Ecto neural progenitor cell (in vitro differentiated cells): ENCODE measurements at regions not wholly inside any gene's neighbourhood (a gene's known extent, or its start where the extent isn't known, plus 50 kb on each side); places are given as distances from the start of the nearest gene placed in this dataset.
"Not testable (repeated sequence)": the region's sequence is repeated elsewhere in the genome, so short reads cannot be mapped to it uniquely, and the experiment has no call there.

Experiments used
- DNase-seq: peaks from one replicate; pipeline ENCODE4 v3.0.0-alpha.2; 2018; ENCODE audit warnings: low spot score

GRCh38 chr4:66160606-66161005 lies 490.3 kb upstream of the EPHA5 start:
- DNase-seq, result no peak

- DNase-seq, result no peak
Observed at GRCh38 chr4:66157594-66157993, 487.3 kb upstream of the EPHA5 start.

- DNase-seq, result no peak
Observed at GRCh38 chr4:66130042-66130441, 459.8 kb upstream of the EPHA5 start.

GRCh38 chr4:66123831-66124413 lies 453.6 kb upstream of the EPHA5 start:
- DNase-seq, result no peak

GRCh38 chr4:66123190-66123589 lies 452.9 kb upstream of the EPHA5 start:
- no peak for DNase-seq

- DNase-seq, result not testable (repeated sequence)
Observed at GRCh38 chr4:66115231-66115630, 444.9 kb upstream of the EPHA5 start.

GRCh38 chr4:66108898-66109297 lies 438.6 kb upstream of the EPHA5 start:
- no peak for DNase-seq

GRCh38 chr4:66097218-66097617 lies 426.9 kb upstream of the EPHA5 start:
- no peak for DNase-seq

GRCh38 chr4:66095065-66095464 lies 424.8 kb upstream of the EPHA5 start:
- no peak for DNase-seq

GRCh38 chr4:66094070-66094469 lies 423.8 kb upstream of the EPHA5 start:
- no peak for DNase-seq

- no peak for DNase-seq
Observed at GRCh38 chr4:66091786-66092185, 421.5 kb upstream of the EPHA5 start.

- DNase-seq, result no peak
Observed at GRCh38 chr4:66073961-66074360, 403.7 kb upstream of the EPHA5 start.

- DNase-seq, result no peak
Observed at GRCh38 chr4:66071911-66072310, 401.6 kb upstream of the EPHA5 start.

- no peak for DNase-seq
Observed at GRCh38 chr4:66062921-66063320, 392.6 kb upstream of the EPHA5 start.

GRCh38 chr4:66062044-66062443 lies 391.8 kb upstream of the EPHA5 start:
- DNase-seq, result no peak

GRCh38 chr4:66059556-66059955 lies 389.3 kb upstream of the EPHA5 start:
- DNase-seq, result no peak

GRCh38 chr4:66059136-66059535 lies 388.8 kb upstream of the EPHA5 start:
- DNase-seq, result no peak

GRCh38 chr4:66055999-66056398 lies 385.7 kb upstream of the EPHA5 start:
- no peak for DNase-seq

- DNase-seq, result no peak
Observed at GRCh38 chr4:66052426-66052825, 382.1 kb upstream of the EPHA5 start.

- no peak for DNase-seq
Observed at GRCh38 chr4:66048861-66049260, 378.6 kb upstream of the EPHA5 start.

GRCh38 chr4:66045913-66046312 lies 375.6 kb upstream of the EPHA5 start:
- no peak for DNase-seq

GRCh38 chr4:66035701-66036100 lies 365.4 kb upstream of the EPHA5 start:
- no peak for DNase-seq

- DNase-seq, result no peak
Observed at GRCh38 chr4:66034671-66035070, 364.4 kb upstream of the EPHA5 start.

- DNase-seq, result no peak
Observed at GRCh38 chr4:66034262-66034661, 364.0 kb upstream of the EPHA5 start.

GRCh38 chr4:66032571-66032970 lies 362.3 kb upstream of the EPHA5 start:
- DNase-seq, result no peak
